CD4-positive, alpha-beta T cell treated with Interleukin-15 for 4 hours (primary cell): ENCODE measurements at regions not wholly inside any gene's neighbourhood (a gene's known extent, or its start where the extent isn't known, plus 50 kb on each side); places are given as distances from the start of the nearest gene placed in this dataset.

Experiments
- DNase-seq: peaks from one replicate; pipeline ENCODE4 v3.0.0-alpha.2; 2020; ENCODE audit warnings: low spot score

- DNase-seq: no peak
These were observed 59.4 kb upstream of the GZMB start for GRCh38 chr14:24693353-24693737.

- peak; percentile 83 for DNase-seq
These were observed 58.7 kb upstream of the GZMB start for GRCh38 chr14:24692382-24693352.

GRCh38 chr14:24690492-24690891, 56.5 kb upstream of the GZMB start:
- DNase-seq: no peak

- no peak for DNase-seq
These were observed 54.2 kb upstream of the GZMB start for GRCh38 chr14:24688030-24688658.
